H9 (cell line): ENCODE measurements at regions not wholly inside any gene's neighbourhood (a gene's known extent, or its start where the extent isn't known, plus 50 kb on each side); places are given as distances from the start of the nearest gene placed in this dataset.

Experiments
- DNase-seq: peaks from one replicate; pipeline ENCODE4 v3.0.0-alpha.2; 2017
- H2AFZ ChIP-seq: one replicate; pipeline ENCODE4 v1.6.1; 2013; ENCODE audit warnings: mild to moderate bottlenecking, low read length, control low read depth, moderate library complexity
- H2AK5ac ChIP-seq: 2 replicates; pipeline ENCODE4 v1.6.1; 2013; ENCODE audit warnings: low read length, control low read depth, mixed read lengths; ENCODE audit not compliant: insufficient read length
- H2BK120ac ChIP-seq: one replicate; pipeline ENCODE4 v1.6.1; 2013; ENCODE audit warnings: low read depth, mild to moderate bottlenecking, low read length, control low read depth, inconsistent platforms; ENCODE audit not compliant: poor library complexity, severe bottlenecking
- H2BK12ac ChIP-seq: 2 replicates; pipeline ENCODE4 v1.6.1; 2013; ENCODE audit warnings: low read length, control low read depth, mixed read lengths, low read depth; ENCODE audit not compliant: insufficient read length
- H2BK15ac ChIP-seq: 2 replicates; pipeline ENCODE4 v1.6.1; 2013; ENCODE audit warnings: low read depth, low read length, control low read depth
- H2BK20ac ChIP-seq: one replicate; pipeline ENCODE4 v1.6.1; 2013; ENCODE audit warnings: low read depth, mild to moderate bottlenecking, low read length, control low read depth, inconsistent platforms; ENCODE audit not compliant: poor library complexity, severe bottlenecking
- H2BK5ac ChIP-seq: 2 replicates; pipeline ENCODE4 v1.6.1; 2013; ENCODE audit warnings: low read length, control low read depth, mixed read lengths; ENCODE audit not compliant: insufficient read length
- H3K14ac ChIP-seq: 2 replicates; pipeline ENCODE4 v1.6.1; 2013; ENCODE audit warnings: low read length, control low read depth; ENCODE audit not compliant: insufficient read depth
- H3K18ac ChIP-seq: 2 replicates; pipeline ENCODE4 v1.6.1; 2013; ENCODE audit warnings: low read depth, mild to moderate bottlenecking, mixed read lengths, low read length, control low read depth; ENCODE audit not compliant: insufficient read length
- H3K23ac ChIP-seq: 2 replicates; pipeline ENCODE4 v1.6.1; 2013; ENCODE audit warnings: low read length, control low read depth, mixed read lengths, low read depth; ENCODE audit not compliant: insufficient read length
- H3K23me2 ChIP-seq: 2 replicates; pipeline ENCODE4 v1.6.1; 2013; ENCODE audit warnings: low read depth, mild to moderate bottlenecking, mixed read lengths, low read length, control low read depth; ENCODE audit not compliant: insufficient read length, poor library complexity, severe bottlenecking
- H3K27ac ChIP-seq: 2 replicates; pipeline ENCODE4 v1.5.1; 2013; ENCODE audit warnings: low read length, control low read depth, mixed read lengths, low read depth; ENCODE audit not compliant: insufficient read length
- H3K27me3 ChIP-seq: 2 replicates; pipeline ENCODE4 v1.6.1; 2013; ENCODE audit warnings: low read length, control low read depth, inconsistent platforms; ENCODE audit not compliant: insufficient read depth
- H3K4ac ChIP-seq: 2 replicates; pipeline ENCODE4 v1.6.1; 2013; ENCODE audit warnings: low read depth, mild to moderate bottlenecking, control low read depth, inconsistent platforms, low read length, moderate library complexity
- H3K4me1 ChIP-seq: 2 replicates; pipeline ENCODE4 v1.6.1; 2013; ENCODE audit warnings: low read length, control low read depth, inconsistent platforms; ENCODE audit not compliant: insufficient read depth
- H3K4me2 ChIP-seq: 2 replicates; pipeline ENCODE4 v1.6.1; 2013; ENCODE audit warnings: low read length, control low read depth, mixed read lengths; ENCODE audit not compliant: insufficient read length, insufficient read depth
- H3K56ac ChIP-seq: 2 replicates; pipeline ENCODE4 v1.6.1; 2013; ENCODE audit warnings: low read depth, mild to moderate bottlenecking, mixed read lengths, low read length, control low read depth; ENCODE audit not compliant: insufficient read length
- H3K79me1 ChIP-seq: 2 replicates; pipeline ENCODE4 v1.6.1; 2013; ENCODE audit warnings: low read depth, mild to moderate bottlenecking, moderate library complexity, low read length, control low read depth, inconsistent platforms; ENCODE audit not compliant: insufficient read depth, poor library complexity, severe bottlenecking
- H3K79me2 ChIP-seq: 2 replicates; pipeline ENCODE4 v1.6.1; 2013; ENCODE audit warnings: low read length, control low read depth, inconsistent platforms; ENCODE audit not compliant: insufficient read depth
- H3K9ac ChIP-seq: 2 replicates; pipeline ENCODE4 v1.6.1; 2013; ENCODE audit warnings: low read length, control low read depth, mixed read lengths; ENCODE audit not compliant: insufficient read length; ENCODE audit errors: extremely low read depth
- H3K9me3 ChIP-seq: one replicate; pipeline ENCODE4 v1.6.1; 2013; ENCODE audit warnings: low read depth, low read length, inconsistent platforms; ENCODE audit not compliant: control insufficient read depth
- H3T11ph ChIP-seq: one replicate; pipeline ENCODE4 v1.6.1; 2013; ENCODE audit warnings: mild to moderate bottlenecking, low read length, control low read depth, inconsistent platforms
- H4K20me1 ChIP-seq: one replicate; pipeline ENCODE4 v1.6.1; 2013; ENCODE audit not compliant: control insufficient read depth, insufficient read length, insufficient read depth
- H4K5ac ChIP-seq: 2 replicates; pipeline ENCODE4 v1.6.1; 2013; ENCODE audit warnings: low read depth, mild to moderate bottlenecking, mixed read lengths, low read length, control low read depth; ENCODE audit not compliant: insufficient read length
- H4K8ac ChIP-seq: replicated peaks from 2 replicates; pipeline ENCODE4 v1.6.1; 2013; ENCODE audit warnings: low read length, control low read depth, mixed read lengths, low read depth; ENCODE audit not compliant: insufficient read length
- H4K91ac ChIP-seq: 2 replicates; pipeline ENCODE4 v1.6.1; 2013; ENCODE audit warnings: low read depth, mild to moderate bottlenecking, moderate library complexity, mixed read lengths, low read length, control low read depth; ENCODE audit not compliant: insufficient read length
- H3K27ac Mint-ChIP-seq, 3 experiments: 2 replicates in 2 of 3; 3 replicates in 1 of 3; pipeline ENCODE4 v1.8.0; 2020 to 2021; ENCODE audit warnings: mixed read lengths in 3 of 3, mild to moderate bottlenecking in 1 of 3, moderate library complexity in 1 of 3
- H3K27me3 Mint-ChIP-seq: 2 replicates; pipeline ENCODE4 v1.8.0; 2021; ENCODE audit warnings: low read depth, mild to moderate bottlenecking, moderate library complexity, mixed read lengths
- H3K36me3 Mint-ChIP-seq, 3 experiments: 2 replicates in 2 of 3; 3 replicates in 1 of 3; pipeline ENCODE4 v1.8.0; 2020 to 2021; ENCODE audit warnings: low read depth in 3 of 3, mixed read lengths in 3 of 3; ENCODE audit not compliant: insufficient read depth in 1 of 3
- H3K4me1 Mint-ChIP-seq, 2 experiments: 2 replicates each; pipeline ENCODE4 v1.8.0; 2020; ENCODE audit warnings: mixed read lengths in 2 of 2
- H3K4me3 Mint-ChIP-seq, 2 experiments: 2 replicates in 1 of 2; 3 replicates in 1 of 2; pipeline ENCODE4 v1.8.0; 2020 to 2021; ENCODE audit warnings: mild to moderate bottlenecking in 2 of 2, mixed read lengths in 2 of 2, moderate library complexity in 1 of 2
- H3K9me3 Mint-ChIP-seq, 2 experiments: 2 replicates in 1 of 2; 3 replicates in 1 of 2; pipeline ENCODE4 v1.8.0; 2020; ENCODE audit warnings: mild to moderate bottlenecking in 2 of 2, mixed read lengths in 2 of 2, moderate library complexity in 1 of 2
- CTCF ChIP-seq: fragments of 200-600 bp; sonication (generic); conservative IDR thresholded peaks from 3 replicates; pipeline ENCODE4 v1.8.0; 2021; ENCODE audit warnings: antibody characterized with exemption, mild to moderate bottlenecking
- WGBS: extraction: QIAGEN DNeasy Blood & Tissue Kit; methylation state at CpG from one replicate; pipeline ENCODE4 v1.1.7; 2013; ENCODE audit warnings: missing lambda C conversion rate, low lambda C conversion rate, mixed read lengths; ENCODE audit not compliant: insufficient read length; ENCODE audit errors: extremely low coverage; 5-methylcytosine and 5-hydroxymethylcytosine counted together

- H3K9me3 Mint-ChIP-seq, result no peaks in the 10 kb centered on the region
- no peaks in the 10 kb centered on the region for H3K4me1 Mint-ChIP-seq
- no peak overlapping the region for H3K14ac ChIP-seq
- H2BK15ac ChIP-seq, result no peak overlapping the region
- no peaks in the 10 kb centered on the region for H3K79me2 ChIP-seq
- no peaks in the 10 kb centered on the region for H4K20me1 ChIP-seq
- H4K5ac ChIP-seq, result no peak overlapping the region
- H3K56ac ChIP-seq, result no peak overlapping the region
- H4K8ac ChIP-seq, result no peak overlapping the region
- H3K23me2 ChIP-seq, result no peaks in the 10 kb centered on the region
- H3K23ac ChIP-seq, result no peak overlapping the region
- no peaks in the 10 kb centered on the region for H3K36me3 Mint-ChIP-seq
- DNase-seq, result no peak
- H3K18ac ChIP-seq, result no peak overlapping the region
- H2AK5ac ChIP-seq, result no peak overlapping the region
- H4K91ac ChIP-seq, result no peak overlapping the region
- H3K27me3 ChIP-seq, result no peaks in the 10 kb centered on the region
- H3K27ac ChIP-seq, result no peak overlapping the region
- H2AFZ ChIP-seq, result no peak overlapping the region
- H3K27me3 Mint-ChIP-seq, result no peaks in the 10 kb centered on the region
- no peak overlapping the region for H3K9ac ChIP-seq
- H3K4me3 Mint-ChIP-seq, result no peak overlapping the region
- H3K27ac Mint-ChIP-seq, result no peak overlapping the region
- no peaks in the 10 kb centered on the region for H3K79me1 ChIP-seq
- no peak for TF ChIP-seq CTCF
- no CpG with 5 or more reads among the region's 3 CpGs for WGBS
- no peak overlapping the region for H2BK120ac ChIP-seq
- no peak overlapping the region for H2BK20ac ChIP-seq
- no peaks in the 10 kb centered on the region for H3K9me3 ChIP-seq
- no peak overlapping the region for H3K4me2 ChIP-seq
- H2BK12ac ChIP-seq, result no peak overlapping the region
- H3T11ph ChIP-seq, result no peak overlapping the region
- no peak overlapping the region for H2BK5ac ChIP-seq
- no peaks in the 10 kb centered on the region for H3K4me1 ChIP-seq
- H3K4ac ChIP-seq, result no peak overlapping the region
These were observed 63.6 kb downstream of the SIX1 start for GRCh38 chr14:60585676-60586075.
